HCT116 (cell line): ENCODE measurements at regions not wholly inside any gene's neighbourhood (a gene's known extent, or its start where the extent isn't known, plus 50 kb on each side); places are given as distances from the start of the nearest gene placed in this dataset.

Source experiments
- ATAC-seq: fragments of 200-7000 bp; cut with Tn5 transposase; 2 replicates; pipeline ENCODE4 v1.9.1; 2020; ENCODE audit warnings: mild to moderate bottlenecking, moderate library complexity
- BruUV-seq: library from RNA; stranded (reverse); fragments of 400-500 nt; replicated peaks from 2 replicates; lab custom pipeline; 2021; lab: Mats Ljungman, UMichigan
- CTCF ChIA-PET: fragments of 300-600 bp; sonication (Branson Sonifier 250); formaldehyde crosslinking; loops from one replicate; lab custom pipeline; 2021; ENCODE audit warnings: antibody characterized with exemption; lab: Charles Lee
- POLR2A ChIA-PET: fragments of 300-600, 350-600 bp; sonication (Branson Sonifier 250); formaldehyde crosslinking; loops from one replicate; lab custom pipeline; 2021; ENCODE audit warnings: antibody characterized with exemption; lab: Charles Lee
- RAD21 ChIA-PET, 2 experiments: fragments of 300-600 bp; sonication (Branson Sonifier 250); formaldehyde crosslinking; loops; one replicate each; lab custom pipeline; 2023; ENCODE audit warnings: low total read pairs in 2 of 2; ENCODE audit not compliant: uncharacterized antibody in 2 of 2, unreplicated experiment in 2 of 2, low non-redundant PET in 1 of 2; lab: Charles Lee
- DNase-seq: peaks from one replicate; pipeline ENCODE4 v3.0.0-alpha.2; 2010; ENCODE audit warnings: low read depth, low spot score
- H2AFZ ChIP-seq: fragments of 200-600 bp; shearing (Covaris generic), sonication (generic); 2 replicates; pipeline ENCODE4 v1.6.1; 2017; ENCODE audit warnings: low read depth, mixed run types, mixed read lengths, antibody characterized with exemption, low read length; ENCODE audit not compliant: poor library complexity, severe bottlenecking
- H3K27ac ChIP-seq: 2 replicates; pipeline ENCODE4 v1.5.1; 2012; ENCODE audit warnings: low read depth, low read length
- H3K27me3 ChIP-seq: fragments of 200-600 bp; sonication (generic); 2 replicates; pipeline ENCODE4 v1.6.1; 2016; ENCODE audit warnings: mixed run types, low read length, mixed read lengths; ENCODE audit not compliant: insufficient read depth
- H3K36me3 ChIP-seq, 2 experiments: fragments of 200-500 bp in 1 of 2; fragments of 200-600 bp in 1 of 2; sonication (Bioruptor generic) in 1 of 2; sonication (generic) in 1 of 2; 2 replicates each; pipeline versions ENCODE4 v1.5.1 to v1.6.1; 2014 to 2016; ENCODE audit warnings: low read length in 2 of 2, inconsistent platforms in 1 of 2, mixed read lengths in 1 of 2, mixed run types in 1 of 2; ENCODE audit not compliant: insufficient read depth in 2 of 2, control insufficient read depth in 1 of 2
- H3K4me1 ChIP-seq, 2 experiments: fragments of 200-600 bp in 1 of 2; sonication (generic) in 1 of 2; 2 replicates each; pipeline versions ENCODE4 v1.5.1 to v1.6.1; 2012 to 2017; ENCODE audit warnings: low read length in 2 of 2, inconsistent platforms in 1 of 2, mild to moderate bottlenecking in 1 of 2, mixed read lengths in 1 of 2, mixed run types in 1 of 2, moderate library complexity in 1 of 2; ENCODE audit not compliant: insufficient read depth in 2 of 2, control insufficient read depth in 1 of 2
- H3K4me2 ChIP-seq: fragments of 200-600 bp; sonication (generic); 2 replicates; pipeline ENCODE4 v1.6.1; 2017; ENCODE audit warnings: mixed run types, low read length, mixed read lengths
- H3K4me3 ChIP-seq, 2 experiments: fragments of 200-600 bp in 1 of 2; sonication (generic) in 1 of 2; replicated peaks in 1 of 2; 2 replicates each; pipeline ENCODE4 v1.5.1; 2011 to 2016; ENCODE audit warnings: low read length in 2 of 2, control low read depth in 1 of 2, low read depth in 1 of 2, mild to moderate bottlenecking in 1 of 2, mixed read lengths in 1 of 2, mixed run types in 1 of 2
- H3K79me2 ChIP-seq: fragments of 200-600 bp; sonication (generic); 2 replicates; pipeline ENCODE4 v1.6.1; 2017; ENCODE audit warnings: mild to moderate bottlenecking, mixed run types, low read length, moderate library complexity, mixed read lengths; ENCODE audit not compliant: insufficient read depth
- H3K9ac ChIP-seq: fragments of 200-600 bp; sonication (generic); 2 replicates; pipeline ENCODE4 v1.6.1; 2016; ENCODE audit warnings: low read length, mixed read lengths
- H3K9me2 ChIP-seq: fragments of 200-600 bp; sonication (generic), shearing (Covaris generic); 2 replicates; pipeline ENCODE4 v1.6.1; 2017; ENCODE audit warnings: mixed run types, mild to moderate bottlenecking, moderate library complexity; ENCODE audit not compliant: insufficient read depth
- H3K9me3 ChIP-seq, 2 experiments: fragments of 200-500 bp in 1 of 2; fragments of 200-600 bp in 1 of 2; sonication (Bioruptor generic) in 1 of 2; sonication (generic) in 1 of 2; 2 replicates each; pipeline ENCODE4 v1.6.1; 2014 to 2017; ENCODE audit warnings: low read length in 2 of 2, mixed read lengths in 2 of 2, inconsistent platforms in 1 of 2, low read depth in 1 of 2, mild to moderate bottlenecking in 1 of 2, mixed run types in 1 of 2, moderate library complexity in 1 of 2; ENCODE audit not compliant: control insufficient read depth in 1 of 2, insufficient read depth in 1 of 2
- H4K20me1 ChIP-seq: fragments of 200-600 bp; sonication (generic), shearing (Covaris generic); 2 replicates; pipeline ENCODE4 v1.6.1; 2017; ENCODE audit warnings: mixed run types, mild to moderate bottlenecking, moderate library complexity; ENCODE audit not compliant: insufficient read depth
- CEBPB ChIP-seq: IDR thresholded peaks from 2 replicates; pipeline ENCODE4 v1.6.1; 2012; ENCODE audit warnings: low read depth
- EZH2phosphoT487 ChIP-seq: fragments of 200-600 bp; IDR thresholded peaks from 2 replicates; pipeline ENCODE4 v1.6.1; 2018; ENCODE audit warnings: antibody characterized with exemption, borderline replicate concordance
- FOSL1 ChIP-seq: IDR thresholded peaks from 2 replicates; pipeline ENCODE4 v1.6.1; 2012; ENCODE audit warnings: low read depth
- JUND ChIP-seq: IDR thresholded peaks from 2 replicates; pipeline ENCODE4 v1.6.1; 2012
- POLR2A ChIP-seq: IDR thresholded peaks from 2 replicates; pipeline ENCODE4 v1.7.0; 2011; ENCODE audit warnings: borderline replicate concordance; ENCODE audit not compliant: insufficient read depth, insufficient read length; ENCODE audit errors: extremely low read depth
- POLR2AphosphoS5 ChIP-seq: IDR thresholded peaks from 2 replicates; pipeline ENCODE4 v1.6.1; 2011; ENCODE audit warnings: mild to moderate bottlenecking, low read depth, low read length, moderate library complexity
- RAD21 ChIP-seq: IDR thresholded peaks from 2 replicates; pipeline ENCODE4 v1.6.1; 2012; ENCODE audit warnings: low read depth, mild to moderate bottlenecking
- SIN3A ChIP-seq: IDR thresholded peaks from 2 replicates; pipeline ENCODE4 v1.6.1; 2012; ENCODE audit warnings: low read depth
- SRF ChIP-seq: IDR thresholded peaks from 2 replicates; pipeline ENCODE4 v1.6.1; 2012; ENCODE audit warnings: low read depth
- TCF7L2 ChIP-seq: IDR thresholded peaks from 2 replicates; pipeline ENCODE4 v1.7.0; 2011; ENCODE audit warnings: borderline replicate concordance, inconsistent platforms; ENCODE audit not compliant: insufficient read depth, insufficient read length; ENCODE audit errors: extremely low read depth
- YY1 ChIP-seq: IDR thresholded peaks from 2 replicates; pipeline ENCODE4 v1.6.1; 2011; ENCODE audit warnings: low read length, low read depth, moderate library complexity, mild to moderate bottlenecking; ENCODE audit not compliant: insufficient replicate concordance; ENCODE audit errors: extremely low read depth
- ZBTB33 ChIP-seq: IDR thresholded peaks from 2 replicates; pipeline ENCODE4 v1.6.1; 2011; ENCODE audit warnings: mild to moderate bottlenecking, low read length, moderate library complexity; ENCODE audit not compliant: insufficient replicate concordance; ENCODE audit errors: extremely low read depth
- ZFX ChIP-seq: fragments of 450-650 bp; IDR thresholded peaks from 2 replicates; pipeline ENCODE4 v1.6.1; 2017
- ZNF274 ChIP-seq: fragments of 200-500 bp; sonication (Bioruptor generic); IDR thresholded peaks from 2 replicates; pipeline ENCODE4 v1.6.1; 2014; ENCODE audit warnings: mild to moderate bottlenecking, low read depth, low read length, inconsistent platforms
- intact Hi-C: fragments of 100-400 bp; cut with micrococcal nuclease; formaldehyde crosslinking; loops from 2 replicates; pipeline ENCODE4 v1.10.0; 2022
- TF ChIP-seq, protein P1 (sequence below): IDR thresholded peaks from 2 replicates; pipeline ENCODE4 v1.6.1; 2012; ENCODE audit warnings: low read depth
- TF ChIP-seq, protein P2 (sequence below): IDR thresholded peaks from 2 replicates; pipeline ENCODE4 v1.6.1; 2012
- TF ChIP-seq, protein P3 (sequence below), 3 experiments: fragments of 200-600 bp in 1 of 3; sonication (generic) in 1 of 3; IDR thresholded peaks in 2 of 3; conservative IDR thresholded peaks in 1 of 3; 2 replicates each; pipeline ENCODE4 v1.5.1; 2012 to 2017; ENCODE audit warnings: low read depth in 2 of 3, low read length in 2 of 3, antibody characterized with exemption in 1 of 3, borderline replicate concordance in 1 of 3, control low read depth in 1 of 3, mild to moderate bottlenecking in 1 of 3, mixed read lengths in 1 of 3, mixed run types in 1 of 3, moderate library complexity in 1 of 3; ENCODE audit not compliant: insufficient read depth in 1 of 3
- TF ChIP-seq, protein P4 (sequence below): IDR thresholded peaks from 2 replicates; pipeline ENCODE4 v1.6.1; 2012

DNA sequence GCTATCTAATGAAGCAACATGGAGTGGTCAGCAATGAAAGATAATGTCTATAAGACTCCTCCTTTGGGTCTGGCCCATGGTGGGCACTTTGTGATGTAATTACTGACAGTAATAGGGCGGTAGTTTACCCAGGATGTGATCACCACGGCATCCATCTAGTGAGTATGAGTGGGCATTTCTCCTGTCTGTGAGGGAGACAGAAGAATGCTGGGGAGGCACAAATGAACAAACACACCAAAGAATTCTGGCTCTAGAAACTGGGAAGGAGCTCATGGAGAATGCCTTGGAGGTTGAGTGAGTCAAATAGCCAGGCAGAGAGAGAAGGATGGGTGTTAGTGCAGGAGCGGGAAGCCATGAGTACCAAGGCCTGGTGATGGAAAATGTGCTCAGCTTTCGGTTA is 217.5 kb downstream of the WNT5A start:
- intact Hi-C loops, result no loop called here
- no peaks in the 10 kb centered on the region for H3K36me3 ChIP-seq
- no peak overlapping the region for H3K9ac ChIP-seq
- H3K27me3 ChIP-seq, result no peaks in the 10 kb centered on the region
- ChIA-PET CTCF (no interaction called here), RAD21 (no interaction called here), POLR2A (no interaction called here)
- peaks cover 0 to 8% of the 10 kb centered on the region in 2 experiments; a peak in 2 of 4 replicates for H3K9me3 ChIP-seq
- no peak overlapping the region for H2AFZ ChIP-seq
- H3K4me3 ChIP-seq, result no peak overlapping the region
- H3K27ac ChIP-seq, result no peak overlapping the region
- H3K9me2 ChIP-seq, result no peaks in the 10 kb centered on the region
- no TSS peak for BruUV-seq
- TF ChIP-seq, protein P1, sequence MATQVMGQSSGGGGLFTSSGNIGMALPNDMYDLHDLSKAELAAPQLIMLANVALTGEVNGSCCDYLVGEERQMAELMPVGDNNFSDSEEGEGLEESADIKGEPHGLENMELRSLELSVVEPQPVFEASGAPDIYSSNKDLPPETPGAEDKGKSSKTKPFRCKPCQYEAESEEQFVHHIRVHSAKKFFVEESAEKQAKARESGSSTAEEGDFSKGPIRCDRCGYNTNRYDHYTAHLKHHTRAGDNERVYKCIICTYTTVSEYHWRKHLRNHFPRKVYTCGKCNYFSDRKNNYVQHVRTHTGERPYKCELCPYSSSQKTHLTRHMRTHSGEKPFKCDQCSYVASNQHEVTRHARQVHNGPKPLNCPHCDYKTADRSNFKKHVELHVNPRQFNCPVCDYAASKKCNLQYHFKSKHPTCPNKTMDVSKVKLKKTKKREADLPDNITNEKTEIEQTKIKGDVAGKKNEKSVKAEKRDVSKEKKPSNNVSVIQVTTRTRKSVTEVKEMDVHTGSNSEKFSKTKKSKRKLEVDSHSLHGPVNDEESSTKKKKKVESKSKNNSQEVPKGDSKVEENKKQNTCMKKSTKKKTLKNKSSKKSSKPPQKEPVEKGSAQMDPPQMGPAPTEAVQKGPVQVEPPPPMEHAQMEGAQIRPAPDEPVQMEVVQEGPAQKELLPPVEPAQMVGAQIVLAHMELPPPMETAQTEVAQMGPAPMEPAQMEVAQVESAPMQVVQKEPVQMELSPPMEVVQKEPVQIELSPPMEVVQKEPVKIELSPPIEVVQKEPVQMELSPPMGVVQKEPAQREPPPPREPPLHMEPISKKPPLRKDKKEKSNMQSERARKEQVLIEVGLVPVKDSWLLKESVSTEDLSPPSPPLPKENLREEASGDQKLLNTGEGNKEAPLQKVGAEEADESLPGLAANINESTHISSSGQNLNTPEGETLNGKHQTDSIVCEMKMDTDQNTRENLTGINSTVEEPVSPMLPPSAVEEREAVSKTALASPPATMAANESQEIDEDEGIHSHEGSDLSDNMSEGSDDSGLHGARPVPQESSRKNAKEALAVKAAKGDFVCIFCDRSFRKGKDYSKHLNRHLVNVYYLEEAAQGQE, result no peak
- TF ChIP-seq ZBTB33 (no peak), CEBPB (no peak), POLR2A (no peak), ZNF274 (no peak), SIN3A (no peak), TCF7L2 (no peak), EZH2phosphoT487 (no peak), RAD21 (no peak), SRF (no peak), JUND (no peak), FOSL1 (no peak), ZFX (no peak), YY1 (no peak), POLR2AphosphoS5 (no peak)
- TF ChIP-seq, protein P2, sequence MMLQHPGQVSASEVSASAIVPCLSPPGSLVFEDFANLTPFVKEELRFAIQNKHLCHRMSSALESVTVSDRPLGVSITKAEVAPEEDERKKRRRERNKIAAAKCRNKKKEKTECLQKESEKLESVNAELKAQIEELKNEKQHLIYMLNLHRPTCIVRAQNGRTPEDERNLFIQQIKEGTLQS, result no peak
- TF ChIP-seq, protein P3, sequence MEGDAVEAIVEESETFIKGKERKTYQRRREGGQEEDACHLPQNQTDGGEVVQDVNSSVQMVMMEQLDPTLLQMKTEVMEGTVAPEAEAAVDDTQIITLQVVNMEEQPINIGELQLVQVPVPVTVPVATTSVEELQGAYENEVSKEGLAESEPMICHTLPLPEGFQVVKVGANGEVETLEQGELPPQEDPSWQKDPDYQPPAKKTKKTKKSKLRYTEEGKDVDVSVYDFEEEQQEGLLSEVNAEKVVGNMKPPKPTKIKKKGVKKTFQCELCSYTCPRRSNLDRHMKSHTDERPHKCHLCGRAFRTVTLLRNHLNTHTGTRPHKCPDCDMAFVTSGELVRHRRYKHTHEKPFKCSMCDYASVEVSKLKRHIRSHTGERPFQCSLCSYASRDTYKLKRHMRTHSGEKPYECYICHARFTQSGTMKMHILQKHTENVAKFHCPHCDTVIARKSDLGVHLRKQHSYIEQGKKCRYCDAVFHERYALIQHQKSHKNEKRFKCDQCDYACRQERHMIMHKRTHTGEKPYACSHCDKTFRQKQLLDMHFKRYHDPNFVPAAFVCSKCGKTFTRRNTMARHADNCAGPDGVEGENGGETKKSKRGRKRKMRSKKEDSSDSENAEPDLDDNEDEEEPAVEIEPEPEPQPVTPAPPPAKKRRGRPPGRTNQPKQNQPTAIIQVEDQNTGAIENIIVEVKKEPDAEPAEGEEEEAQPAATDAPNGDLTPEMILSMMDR (IDR thresholded peaks at IDR 0.05 in 2 of 3, conservative IDR thresholded peaks at IDR 0.05 in 1 of 3; ENCODE audit: borderline replicate concordance in 1 of 3, insufficient read depth in 1 of 3, low read depth in 2 of 3, low read length in 2 of 3), result no peak
- TF ChIP-seq, protein P4, sequence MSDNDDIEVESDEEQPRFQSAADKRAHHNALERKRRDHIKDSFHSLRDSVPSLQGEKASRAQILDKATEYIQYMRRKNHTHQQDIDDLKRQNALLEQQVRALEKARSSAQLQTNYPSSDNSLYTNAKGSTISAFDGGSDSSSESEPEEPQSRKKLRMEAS, result no peak
- H3K79me2 ChIP-seq, result no peaks in the 10 kb centered on the region
- H4K20me1 ChIP-seq, result no peaks in the 10 kb centered on the region
- no peaks in the 10 kb centered on the region for H3K4me1 ChIP-seq
- DNase-seq (no peak), ATAC-seq (no peak)
- H3K4me2 ChIP-seq, result no peak overlapping the region
